CD4-positive, alpha-beta T cell treated with Interleukin-10 for 1 hour (primary cell): ENCODE measurements at regions not wholly inside any gene's neighbourhood (a gene's known extent, or its start where the extent isn't known, plus 50 kb on each side); places are given as distances from the start of the nearest gene placed in this dataset.

Experiments
- DNase-seq: peaks from one replicate; pipeline ENCODE4 v3.0.0-alpha.2; 2020

DNA sequence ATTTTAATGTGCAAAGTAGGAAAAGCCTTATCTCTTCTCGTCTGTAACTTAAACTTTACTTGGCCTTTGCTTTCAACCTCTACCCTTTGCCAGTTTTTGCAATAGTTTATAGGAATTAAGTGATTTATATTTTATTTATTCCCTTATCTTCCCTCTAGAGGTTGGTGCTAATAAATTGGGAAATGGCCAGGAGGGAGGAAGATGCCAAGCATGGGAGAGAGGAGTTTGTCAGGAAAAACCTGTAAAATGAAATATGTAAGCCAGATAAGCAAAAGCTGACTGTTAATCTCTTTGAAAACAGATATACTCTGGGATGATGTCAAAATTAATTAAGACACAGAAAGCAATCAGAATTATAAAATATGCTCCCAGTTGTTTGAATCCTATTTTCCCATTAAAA, 484.5 kb downstream of the NR2F1-AS1 start:
- DNase-seq = no peak

DNA sequence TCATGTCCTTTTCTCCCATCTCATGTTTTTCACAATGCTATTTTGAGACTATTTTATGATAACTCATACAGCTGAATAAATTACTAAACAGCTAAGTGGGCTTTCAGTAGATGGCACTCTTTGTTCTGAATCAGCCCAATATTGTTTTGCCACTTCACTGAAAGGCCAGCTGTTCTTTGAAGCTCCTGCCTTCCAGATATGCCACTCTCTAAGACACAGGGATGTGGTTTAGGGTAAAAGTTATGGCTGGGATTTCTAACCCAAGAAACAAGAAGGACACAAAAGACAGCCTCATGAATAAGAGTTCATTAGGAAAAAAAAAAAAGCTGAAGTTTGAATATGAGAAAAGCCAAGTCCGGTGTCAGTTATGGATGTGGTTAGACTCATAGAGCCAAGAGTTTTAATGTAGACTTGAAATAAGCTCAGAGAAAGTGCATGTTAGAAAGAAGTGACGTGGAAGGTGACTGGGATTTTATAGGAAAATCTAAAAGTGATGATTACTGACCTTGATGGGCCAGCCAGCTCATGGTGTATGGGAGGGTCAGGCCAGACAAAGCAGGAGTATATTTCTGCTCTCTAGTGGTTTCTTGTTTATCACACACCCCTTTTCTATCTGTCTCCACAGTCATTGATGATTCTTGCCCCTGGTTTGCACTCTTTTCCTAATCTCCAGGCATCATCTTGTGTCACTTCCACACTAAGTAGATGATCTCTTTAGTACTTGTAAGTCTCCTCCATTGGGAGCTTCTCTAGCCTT, 488.5 kb downstream of the NR2F1-AS1 start:
- DNase-seq = no peak

DNA sequence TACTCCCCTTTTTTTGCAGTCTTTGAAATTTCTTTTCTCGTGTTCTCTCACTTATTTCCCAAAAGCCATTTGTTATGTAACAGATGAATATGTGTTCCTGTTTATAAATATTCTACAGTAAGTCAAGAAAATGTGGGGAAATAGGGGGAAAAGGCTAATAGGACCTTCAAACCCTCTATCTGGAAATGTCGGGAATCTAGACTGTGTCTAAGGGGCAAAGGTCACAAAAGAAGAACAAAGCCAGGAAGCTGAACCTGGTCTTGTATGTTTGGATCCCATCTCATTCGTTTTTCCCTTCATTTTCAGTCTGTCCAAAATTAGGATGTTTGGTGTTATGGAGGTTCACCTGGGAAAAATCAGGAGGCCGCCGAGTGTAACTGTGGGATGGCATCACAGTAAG, 490.3 kb downstream of the NR2F1-AS1 start:
- DNase-seq = no peak

DNA sequence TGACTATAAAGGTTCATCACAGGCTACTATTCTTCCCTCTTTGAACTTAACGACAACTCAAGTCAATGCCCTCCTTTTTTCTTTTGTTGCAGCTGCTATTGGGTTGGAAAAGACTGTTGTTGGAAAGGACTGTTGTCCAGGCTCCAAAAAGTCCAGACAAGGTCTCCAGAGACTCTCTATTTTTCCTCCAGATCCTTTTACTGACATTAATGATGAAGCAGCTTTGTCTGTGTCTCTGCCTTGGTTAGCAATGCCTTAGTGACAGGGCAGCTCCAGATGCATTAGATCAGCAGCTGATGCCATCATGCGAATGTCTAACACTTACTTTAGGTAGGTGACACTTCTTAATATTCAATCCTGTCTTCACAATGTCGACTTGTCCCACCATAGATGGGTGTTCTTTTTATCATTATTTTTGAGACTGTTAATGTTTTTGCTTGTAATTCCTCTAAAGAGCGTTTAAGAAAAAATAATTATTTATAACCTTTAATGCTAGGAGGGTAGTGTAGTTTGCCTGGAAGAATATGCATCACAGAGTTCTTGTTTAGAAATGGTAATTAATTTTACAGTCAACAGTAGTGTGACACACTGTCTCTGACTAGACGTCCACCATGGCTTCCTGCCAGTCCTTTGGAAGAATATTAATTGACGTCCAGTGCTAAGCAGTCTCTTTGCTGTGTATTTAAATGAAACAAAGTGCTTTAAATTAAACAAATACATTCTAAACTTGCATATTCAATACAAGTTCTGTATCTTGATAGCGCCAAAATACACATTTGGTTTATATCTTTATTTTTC, 492.2 kb downstream of the NR2F1-AS1 start:
- DNase-seq = no peak

DNA sequence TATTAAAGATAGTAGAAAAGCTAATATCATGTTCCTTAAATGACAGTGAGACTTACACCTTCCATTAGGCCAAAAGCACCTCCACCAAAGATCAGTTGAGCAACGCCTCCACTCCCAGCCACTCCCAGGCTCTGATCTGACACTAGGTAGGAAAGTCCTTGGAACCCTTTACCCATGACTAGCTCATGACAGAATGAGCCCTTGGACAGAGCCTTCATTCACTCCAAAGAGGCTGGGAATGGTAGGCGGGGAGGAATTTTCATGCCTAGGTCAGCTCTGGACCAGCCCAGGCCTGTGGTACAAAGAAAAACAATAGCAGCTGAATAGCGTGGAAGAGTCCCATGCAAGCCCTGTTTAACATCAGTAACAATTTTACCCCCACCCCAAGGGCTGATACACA, 493.7 kb downstream of the NR2F1-AS1 start:
- DNase-seq = no peak

DNA sequence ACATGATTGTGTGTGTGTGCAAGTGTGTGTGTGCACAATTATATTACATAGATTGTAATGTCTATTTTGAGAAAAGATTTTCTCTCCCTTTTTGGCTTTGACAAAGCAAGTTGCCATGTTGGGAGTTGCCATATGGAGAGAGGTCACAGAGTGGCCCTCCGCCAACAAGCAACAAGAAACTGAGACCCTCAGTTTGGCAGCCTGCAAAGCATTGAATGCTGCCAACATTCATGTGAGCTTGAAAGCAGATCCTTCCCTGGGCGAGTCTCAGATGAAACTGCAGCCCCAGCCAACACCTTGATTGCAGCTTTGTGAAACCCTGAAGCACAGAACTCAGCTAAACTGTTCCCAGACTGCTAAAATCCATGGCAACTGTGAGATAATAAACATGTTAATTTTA, 498.0 kb downstream of the NR2F1-AS1 start:
- no peak for DNase-seq

DNA sequence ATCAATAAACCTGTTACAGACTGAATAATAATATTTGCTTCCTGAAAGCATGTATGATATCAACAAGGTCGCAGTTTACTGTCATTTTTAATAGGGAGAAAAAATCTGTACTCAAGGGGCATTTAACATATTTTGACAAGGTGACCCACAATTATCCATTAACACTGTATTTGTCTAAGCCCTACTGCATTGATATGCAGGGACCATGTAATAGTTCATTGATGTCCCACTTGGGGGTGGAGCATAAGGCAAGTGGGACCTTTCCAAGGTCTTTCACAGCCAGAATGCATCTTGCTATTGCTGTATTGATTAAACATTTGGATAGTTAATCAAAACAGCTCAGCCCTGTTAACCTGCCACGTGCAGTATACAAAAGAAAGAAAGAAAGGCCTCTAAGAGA, 502.0 kb downstream of the NR2F1-AS1 start:
- no peak for DNase-seq

DNA sequence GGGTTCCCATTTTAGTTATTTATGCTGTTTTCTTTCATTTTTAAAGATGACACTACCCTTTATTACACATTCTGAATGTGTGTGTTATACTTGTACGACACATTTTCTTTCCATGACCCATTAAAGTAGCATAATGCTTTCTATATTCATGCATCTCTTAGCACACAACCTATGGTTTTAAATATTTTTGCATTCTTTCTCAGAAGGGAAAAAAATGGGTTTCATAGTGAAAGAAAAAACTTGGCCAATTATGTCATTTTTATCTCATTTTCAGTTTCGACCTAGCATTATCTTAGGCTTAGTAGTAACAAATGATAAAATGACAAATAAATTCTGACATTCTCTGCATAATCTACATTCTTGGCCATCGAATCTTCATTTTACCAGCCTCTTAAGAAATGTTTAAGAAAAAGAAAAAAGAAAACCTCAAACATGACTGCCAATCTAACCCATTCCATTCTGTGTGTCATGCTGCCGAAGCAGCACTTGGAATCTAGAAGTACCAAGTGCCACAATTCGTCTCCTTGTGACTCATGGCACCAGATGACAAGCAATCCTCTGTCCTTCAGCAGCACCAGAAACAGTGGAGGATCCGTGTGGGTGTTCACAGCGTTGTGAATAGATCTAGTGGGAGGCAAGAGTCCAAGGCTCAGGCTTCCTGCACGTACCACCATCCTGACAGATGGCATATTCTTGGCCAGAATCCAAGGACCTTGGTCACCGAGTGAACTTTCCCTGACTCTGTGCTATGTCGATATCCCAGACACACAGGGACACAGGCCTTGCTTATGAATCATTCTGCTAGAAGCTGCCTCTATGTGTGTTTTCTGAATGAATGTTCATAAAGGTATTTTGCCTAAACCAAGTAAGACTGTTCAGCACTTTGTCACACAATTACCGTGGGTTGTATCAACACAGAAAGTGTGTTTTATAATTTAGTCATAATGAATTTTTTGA, 502.7 kb downstream of the NR2F1-AS1 start:
- DNase-seq = no peak

DNA sequence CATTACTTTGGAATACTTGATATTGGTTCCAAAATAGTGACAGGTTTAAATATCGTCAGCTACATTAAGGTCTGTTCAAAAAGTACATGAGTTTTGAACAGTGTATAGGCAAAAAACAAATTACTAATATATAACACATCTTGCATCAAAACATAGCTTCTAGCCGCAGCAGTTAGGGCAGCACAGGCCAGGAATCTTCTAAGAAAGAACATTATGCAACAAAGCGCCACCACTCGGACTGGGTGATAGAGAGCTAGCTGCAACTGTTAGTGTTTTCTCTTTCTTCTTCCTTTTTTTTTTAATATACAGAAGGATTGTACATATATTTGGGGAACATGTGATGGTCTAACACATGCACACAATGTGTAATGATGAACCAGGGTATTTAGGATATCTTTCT, 504.5 kb downstream of the NR2F1-AS1 start:
- DNase-seq = no peak

DNA sequence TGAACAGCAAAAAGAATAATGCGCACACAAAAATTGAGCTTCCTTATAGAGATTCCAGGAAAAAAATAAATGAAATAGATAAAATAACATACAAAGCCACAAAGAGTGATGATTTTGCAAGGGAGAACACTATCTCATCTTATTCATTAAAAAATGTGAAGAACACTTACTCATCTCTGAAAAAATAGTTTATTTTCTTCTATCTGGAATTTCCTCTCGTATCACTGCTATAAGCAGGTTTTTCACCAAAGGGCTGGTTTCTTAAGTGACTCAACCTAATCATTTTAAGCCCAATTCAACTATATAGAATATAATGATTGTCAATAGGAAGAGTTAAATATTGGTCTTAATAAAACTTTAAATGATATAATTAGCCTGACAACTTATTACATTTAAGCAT, 504.9 kb downstream of the NR2F1-AS1 start:
- no peak for DNase-seq

DNA sequence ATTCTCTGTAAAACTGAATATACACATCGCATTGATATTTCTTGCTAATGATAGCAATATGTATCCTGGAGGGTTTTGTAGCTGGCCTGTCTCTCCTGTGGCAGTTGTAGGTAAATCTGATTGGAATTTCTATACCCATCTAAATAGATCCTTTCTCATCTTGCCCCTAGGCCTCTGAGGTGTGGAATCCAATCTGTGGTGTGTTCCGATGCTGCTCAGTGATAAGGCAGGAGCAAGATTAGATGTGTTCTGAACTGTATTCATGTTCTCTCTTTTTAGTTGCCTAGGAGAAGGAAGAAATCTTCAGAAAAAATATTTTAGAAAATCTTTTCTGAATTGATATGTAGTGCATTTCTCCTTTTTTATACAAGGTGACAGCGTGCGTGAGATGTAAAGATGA, 507.5 kb downstream of the NR2F1-AS1 start:
- DNase-seq = no peak

DNA sequence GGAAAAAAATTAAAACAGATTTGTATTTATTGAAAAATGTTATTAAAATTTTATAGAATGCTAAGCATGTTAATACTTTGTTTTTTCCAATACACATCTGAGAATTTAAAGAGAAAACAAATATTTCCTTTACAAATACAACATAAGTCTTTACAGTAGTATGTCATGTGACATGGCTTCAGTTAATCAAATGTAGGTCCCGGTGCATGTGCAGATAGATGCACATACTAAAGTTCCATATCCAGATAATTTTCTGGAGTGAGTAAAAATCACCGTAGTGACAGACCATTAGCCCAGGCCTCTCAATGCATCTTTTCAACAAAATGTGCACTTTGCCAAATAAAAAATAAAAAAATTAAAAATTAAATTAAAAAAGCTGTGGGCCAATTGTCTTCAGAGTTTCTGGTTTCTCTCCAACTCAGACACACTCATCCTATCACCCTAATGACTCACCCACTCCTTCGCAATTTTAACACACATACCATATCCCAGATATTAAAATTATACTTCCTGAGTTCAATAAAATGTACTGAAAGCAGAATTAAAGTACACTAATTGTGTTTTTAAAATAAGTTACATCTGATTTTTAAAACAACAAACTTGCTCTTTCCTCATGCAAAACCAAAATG, 508.1 kb downstream of the NR2F1-AS1 start:
- DNase-seq = no peak

DNA sequence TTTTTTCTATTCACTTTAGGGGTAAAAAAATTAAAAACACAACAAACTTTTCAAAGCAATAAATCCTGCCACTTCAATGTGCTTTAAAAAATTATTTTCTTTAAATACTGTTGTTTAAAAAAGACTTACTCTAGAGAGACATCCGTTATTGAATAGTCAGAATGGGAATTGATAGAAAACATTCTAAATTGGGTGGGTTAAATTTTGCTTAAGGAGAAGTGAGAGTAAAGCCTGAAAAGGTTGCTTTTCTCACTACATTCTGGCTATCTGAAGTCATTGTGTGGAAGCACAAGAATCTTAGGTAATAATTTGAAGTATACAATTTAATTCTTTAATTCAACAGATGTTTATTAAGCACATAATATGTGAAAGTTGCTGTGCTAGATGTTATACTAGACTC, 509.3 kb downstream of the NR2F1-AS1 start:
- DNase-seq = no peak

DNA sequence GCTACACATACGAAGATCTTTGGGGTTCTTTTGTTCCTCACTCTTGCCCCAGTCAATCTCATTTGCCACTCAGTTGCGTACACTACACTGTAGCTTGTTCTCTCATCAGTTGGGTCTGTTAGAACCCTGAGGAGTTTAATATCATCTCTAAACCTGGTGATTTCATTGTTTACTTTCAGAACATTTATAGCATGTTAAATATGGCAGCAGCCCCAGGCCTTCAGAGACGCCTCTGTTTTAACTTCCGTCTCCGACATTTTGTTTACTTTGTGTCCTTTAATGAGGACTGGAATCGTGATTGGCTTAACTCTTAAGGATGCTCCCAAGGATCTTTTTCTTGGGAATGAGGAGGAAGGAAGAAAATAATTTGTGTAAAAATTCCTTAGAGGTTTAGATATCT, 510.1 kb downstream of the NR2F1-AS1 start:
- no peak for DNase-seq

DNA sequence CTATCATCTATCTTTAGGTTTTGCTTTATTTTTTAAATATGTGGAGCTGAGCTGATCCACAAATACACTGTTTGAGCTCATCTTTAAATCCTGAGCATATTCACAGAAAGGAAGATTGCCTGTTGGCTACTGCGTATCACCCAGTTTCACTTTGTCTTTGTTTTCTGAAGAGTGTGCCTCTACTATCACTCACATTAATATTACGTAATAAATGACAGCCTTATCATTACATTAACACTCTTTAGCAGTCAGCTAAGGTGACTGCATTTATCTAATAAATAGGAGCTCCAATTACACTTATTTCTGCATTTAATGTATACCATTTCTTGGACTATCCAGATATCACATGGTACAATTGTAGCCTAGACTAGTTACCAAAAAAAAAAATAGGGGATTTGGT, 511.7 kb downstream of the NR2F1-AS1 start:
- no peak for DNase-seq

DNA sequence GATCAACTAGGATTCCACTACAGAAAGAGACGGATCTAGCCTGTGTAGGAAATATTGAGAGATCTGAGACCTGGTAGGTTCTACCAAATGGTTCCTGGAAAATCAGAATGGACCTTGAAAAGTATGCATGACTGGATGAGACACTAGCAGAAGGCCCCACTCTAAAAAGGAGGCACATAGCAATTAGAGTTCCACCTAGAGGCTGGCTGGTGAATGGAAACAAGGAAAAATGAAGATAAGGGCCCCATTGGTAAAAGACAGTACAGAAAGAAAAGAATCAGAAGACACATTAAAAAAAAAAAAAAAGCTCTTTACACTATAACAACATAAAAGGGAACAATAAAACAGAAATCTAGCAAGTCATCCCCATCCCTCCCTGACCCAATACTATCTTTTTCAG, 518.5 kb downstream of the NR2F1-AS1 start:
- no peak for DNase-seq

DNA sequence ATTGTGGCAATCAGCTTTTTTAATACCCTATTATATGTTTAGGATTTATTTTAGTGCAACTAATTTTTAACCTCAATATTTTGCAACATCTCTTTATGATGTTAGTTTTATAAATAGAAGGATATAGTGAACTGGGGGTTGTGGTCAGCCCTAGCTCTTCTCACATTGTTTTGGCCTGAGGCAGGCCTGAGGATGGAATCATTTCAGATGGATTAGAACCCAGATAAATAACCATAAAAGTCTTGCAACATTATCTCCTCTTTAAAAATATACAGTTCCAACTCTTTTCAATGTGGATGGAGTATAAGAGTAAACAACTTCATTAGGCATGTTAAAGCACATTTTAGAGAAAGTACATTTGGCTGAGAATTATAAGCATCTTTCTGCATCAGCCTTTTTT, 522.7 kb downstream of the NR2F1-AS1 start:
- DNase-seq = no peak

DNA sequence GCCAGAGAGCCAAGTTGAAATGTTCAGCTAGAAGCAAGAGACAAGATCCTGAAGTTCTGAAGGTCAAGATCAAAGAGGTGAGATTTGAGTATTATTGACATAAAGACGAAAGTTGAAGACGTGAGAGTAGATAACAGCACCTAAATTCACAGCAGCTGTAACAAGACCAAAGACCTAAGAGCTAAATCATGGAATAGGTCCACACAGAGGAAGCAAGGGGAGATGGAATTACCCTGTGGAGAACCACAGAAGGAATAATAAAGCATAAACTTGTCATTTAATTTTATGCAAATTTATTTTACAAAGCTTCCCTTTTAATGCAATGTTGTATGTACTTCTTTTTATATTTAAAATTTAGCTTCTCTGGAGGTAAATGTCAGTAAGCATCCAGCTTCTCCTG, 523.7 kb downstream of the NR2F1-AS1 start:
- DNase-seq = no peak

DNA sequence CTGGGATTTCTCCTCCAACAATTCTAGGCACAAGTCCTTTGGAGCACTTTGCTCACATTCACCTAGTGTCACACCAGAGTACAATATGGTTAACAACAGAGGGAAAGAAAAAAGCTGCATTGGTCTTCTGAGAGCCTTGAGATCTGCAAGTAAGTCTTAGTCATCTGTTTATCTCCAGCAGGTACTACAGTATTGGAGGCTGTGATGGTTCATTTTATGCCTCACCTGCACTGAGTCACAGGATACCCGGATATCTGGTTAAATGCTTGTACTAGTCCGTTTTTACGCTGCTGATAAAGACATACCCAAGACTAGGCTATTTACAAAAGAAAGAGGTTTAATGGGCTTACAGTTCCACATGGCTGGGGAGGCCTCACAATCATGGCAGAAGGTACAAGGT, 525.0 kb downstream of the NR2F1-AS1 start:
- no peak for DNase-seq

DNA sequence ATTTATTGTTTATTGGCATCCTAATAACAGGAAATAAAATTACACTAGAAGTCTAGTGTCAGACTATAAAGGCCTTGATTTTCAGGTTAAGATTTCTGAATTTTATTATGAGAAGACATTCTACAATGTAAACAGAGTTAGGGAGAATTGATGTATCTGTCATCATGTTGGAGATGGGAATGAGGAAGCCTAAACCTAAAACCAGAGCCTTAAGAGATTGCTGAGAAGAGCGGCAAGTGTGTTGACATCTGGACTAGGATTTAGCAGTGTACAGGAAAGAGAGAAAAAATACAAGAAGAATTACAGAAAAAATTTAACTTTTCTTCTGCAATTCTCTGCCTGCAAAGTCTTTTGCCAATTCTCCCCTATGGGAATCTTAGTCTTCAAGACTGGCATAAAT, 525.5 kb downstream of the NR2F1-AS1 start:
- DNase-seq = no peak

DNA sequence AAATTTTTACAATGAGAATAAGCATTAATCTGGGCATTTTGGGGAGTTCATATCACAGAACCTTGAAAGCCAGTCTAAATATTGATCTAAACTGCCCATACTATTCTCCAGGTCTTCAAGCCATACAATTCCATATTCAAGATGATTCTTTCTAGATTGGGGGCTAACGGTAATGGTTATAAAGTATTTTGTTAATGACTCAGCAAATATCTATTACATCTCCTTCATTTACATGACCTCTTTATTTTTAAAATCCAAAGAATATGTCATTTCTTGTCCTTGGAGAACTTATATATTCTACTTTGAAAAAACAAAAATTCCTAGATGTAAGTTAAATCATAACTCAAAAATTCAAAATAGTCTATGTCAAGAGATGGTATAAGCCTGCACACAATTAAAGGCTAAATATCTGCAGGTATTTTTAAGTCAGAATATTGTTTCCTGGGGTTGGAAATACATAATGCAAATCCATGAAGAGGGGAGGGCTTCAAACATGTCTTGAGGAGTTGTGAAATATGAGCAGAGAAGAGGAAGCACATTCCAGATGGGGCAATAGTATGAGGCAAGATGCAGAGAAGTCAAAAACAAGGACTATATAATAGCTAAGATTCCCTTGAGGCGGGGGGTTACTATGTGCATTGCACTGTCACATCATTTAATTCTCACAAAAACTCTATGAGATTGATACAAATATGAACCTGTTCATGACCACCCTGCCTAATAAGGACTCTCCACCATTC, 526.4 kb downstream of the NR2F1-AS1 start:
- DNase-seq = no peak

DNA sequence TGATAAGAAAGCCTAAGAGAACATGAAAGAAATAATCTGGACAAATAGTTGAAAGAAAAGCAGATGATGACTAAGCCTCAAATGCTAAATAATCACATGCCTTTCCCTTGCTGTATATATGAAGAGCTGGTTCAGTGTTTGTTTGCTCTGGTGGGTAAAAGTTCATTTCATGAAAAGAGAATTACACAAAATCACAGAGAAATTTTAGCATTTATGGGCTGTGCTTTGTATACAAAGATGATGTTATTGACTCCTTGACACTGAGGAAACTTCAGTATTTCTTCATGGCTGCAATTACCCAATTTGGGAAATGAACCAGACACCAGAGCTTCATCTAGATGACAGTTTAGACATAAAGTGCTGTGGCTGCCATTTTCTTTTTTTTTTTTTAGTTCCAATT, 527.2 kb downstream of the NR2F1-AS1 start:
- no peak for DNase-seq
